ENCODE measurements at regions not wholly inside any gene's neighbourhood (a gene's known extent, or its start where the extent isn't known, plus 50 kb on each side); places are given as distances from the start of the nearest gene placed in this dataset.

- no peak for DNase-seq (ENCODE audit: extremely low spot score, unreplicated experiment)
- H3K27me3 Mint-ChIP-seq, result no peaks in the 10 kb centered on the region
- no peaks in the 10 kb centered on the region for H3K36me3 Mint-ChIP-seq
- H3K4me3 Mint-ChIP-seq, result no peak overlapping the region
- H3K27ac Mint-ChIP-seq, result no peak overlapping the region
- H3K9me3 Mint-ChIP-seq, result no peaks in the 10 kb centered on the region
- TF ChIP-seq, protein P1, sequence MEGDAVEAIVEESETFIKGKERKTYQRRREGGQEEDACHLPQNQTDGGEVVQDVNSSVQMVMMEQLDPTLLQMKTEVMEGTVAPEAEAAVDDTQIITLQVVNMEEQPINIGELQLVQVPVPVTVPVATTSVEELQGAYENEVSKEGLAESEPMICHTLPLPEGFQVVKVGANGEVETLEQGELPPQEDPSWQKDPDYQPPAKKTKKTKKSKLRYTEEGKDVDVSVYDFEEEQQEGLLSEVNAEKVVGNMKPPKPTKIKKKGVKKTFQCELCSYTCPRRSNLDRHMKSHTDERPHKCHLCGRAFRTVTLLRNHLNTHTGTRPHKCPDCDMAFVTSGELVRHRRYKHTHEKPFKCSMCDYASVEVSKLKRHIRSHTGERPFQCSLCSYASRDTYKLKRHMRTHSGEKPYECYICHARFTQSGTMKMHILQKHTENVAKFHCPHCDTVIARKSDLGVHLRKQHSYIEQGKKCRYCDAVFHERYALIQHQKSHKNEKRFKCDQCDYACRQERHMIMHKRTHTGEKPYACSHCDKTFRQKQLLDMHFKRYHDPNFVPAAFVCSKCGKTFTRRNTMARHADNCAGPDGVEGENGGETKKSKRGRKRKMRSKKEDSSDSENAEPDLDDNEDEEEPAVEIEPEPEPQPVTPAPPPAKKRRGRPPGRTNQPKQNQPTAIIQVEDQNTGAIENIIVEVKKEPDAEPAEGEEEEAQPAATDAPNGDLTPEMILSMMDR (conservative IDR thresholded peaks at IDR 0.05), result no peak
- peaks cover 38% of the 10 kb centered on the region for H3K4me1 Mint-ChIP-seq (ENCODE audit: unreplicated experiment)
These were observed 137.2 kb upstream of the HES1 start for GRCh38 chr3:193998628-193999195.

GRCh38 chr3:194000100-194000499 lies 135.8 kb upstream of the HES1 start:
- no peaks in the 10 kb centered on the region for H3K36me3 Mint-ChIP-seq
- H3K9me3 Mint-ChIP-seq, result no peaks in the 10 kb centered on the region
- no peak overlapping the region for H3K4me3 Mint-ChIP-seq
- H3K27me3 Mint-ChIP-seq, result no peaks in the 10 kb centered on the region
- no peak for DNase-seq (ENCODE audit: extremely low spot score, unreplicated experiment)
- no peak overlapping the region for H3K27ac Mint-ChIP-seq
- peaks cover 44% of the 10 kb centered on the region for H3K4me1 Mint-ChIP-seq (ENCODE audit: unreplicated experiment)
- TF ChIP-seq, protein P1 (conservative IDR thresholded peaks at IDR 0.05), result no peak

DNA sequence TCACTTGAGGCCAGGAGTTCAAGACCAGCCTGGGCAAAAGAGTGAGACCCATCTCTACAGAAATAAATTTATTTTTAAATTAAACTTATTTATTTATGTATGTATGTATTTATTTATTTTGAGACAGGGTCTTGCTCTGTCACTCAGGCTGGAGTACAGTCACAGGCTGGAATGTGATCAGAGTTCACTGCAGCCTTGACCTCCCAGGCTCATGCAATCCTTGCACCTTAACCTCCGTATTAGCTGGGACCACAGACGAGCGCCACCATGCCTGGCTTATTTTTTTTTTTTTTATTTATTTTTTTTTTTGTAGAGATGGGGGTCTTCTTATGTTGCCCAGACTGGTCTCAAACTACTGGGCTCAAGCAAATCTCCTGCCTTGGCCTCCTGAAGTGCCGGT lies 135.2 kb upstream of the HES1 start:
- TF ChIP-seq, protein P1 (conservative IDR thresholded peaks at IDR 0.05), result no peak
- H3K27ac Mint-ChIP-seq, result no peak overlapping the region
- H3K9me3 Mint-ChIP-seq, result no peaks in the 10 kb centered on the region
- no peaks in the 10 kb centered on the region for H3K27me3 Mint-ChIP-seq
- no peaks in the 10 kb centered on the region for H3K36me3 Mint-ChIP-seq
- H3K4me3 Mint-ChIP-seq, result no peak overlapping the region
- peaks cover 50% of the 10 kb centered on the region for H3K4me1 Mint-ChIP-seq (ENCODE audit: unreplicated experiment)
- DNase-seq (ENCODE audit: extremely low spot score, unreplicated experiment), result no peak

GRCh38 chr3:194001728-194002459 lies 134.1 kb upstream of the HES1 start:
- Mint-ChIP-seq H3K27ac (peak overlapping the region; percentile 69), H3K4me3 (peak overlapping the region; percentile 67), H3K27me3 (no peaks in the 10 kb centered on the region), H3K4me1 (ENCODE audit: unreplicated experiment) (peaks cover 52% of the 10 kb centered on the region), H3K9me3 (no peaks in the 10 kb centered on the region), H3K36me3 (no peaks in the 10 kb centered on the region)
- TF ChIP-seq, protein P1 (conservative IDR thresholded peaks at IDR 0.05), result no peak
- no peak for DNase-seq (ENCODE audit: extremely low spot score, unreplicated experiment)

DNA sequence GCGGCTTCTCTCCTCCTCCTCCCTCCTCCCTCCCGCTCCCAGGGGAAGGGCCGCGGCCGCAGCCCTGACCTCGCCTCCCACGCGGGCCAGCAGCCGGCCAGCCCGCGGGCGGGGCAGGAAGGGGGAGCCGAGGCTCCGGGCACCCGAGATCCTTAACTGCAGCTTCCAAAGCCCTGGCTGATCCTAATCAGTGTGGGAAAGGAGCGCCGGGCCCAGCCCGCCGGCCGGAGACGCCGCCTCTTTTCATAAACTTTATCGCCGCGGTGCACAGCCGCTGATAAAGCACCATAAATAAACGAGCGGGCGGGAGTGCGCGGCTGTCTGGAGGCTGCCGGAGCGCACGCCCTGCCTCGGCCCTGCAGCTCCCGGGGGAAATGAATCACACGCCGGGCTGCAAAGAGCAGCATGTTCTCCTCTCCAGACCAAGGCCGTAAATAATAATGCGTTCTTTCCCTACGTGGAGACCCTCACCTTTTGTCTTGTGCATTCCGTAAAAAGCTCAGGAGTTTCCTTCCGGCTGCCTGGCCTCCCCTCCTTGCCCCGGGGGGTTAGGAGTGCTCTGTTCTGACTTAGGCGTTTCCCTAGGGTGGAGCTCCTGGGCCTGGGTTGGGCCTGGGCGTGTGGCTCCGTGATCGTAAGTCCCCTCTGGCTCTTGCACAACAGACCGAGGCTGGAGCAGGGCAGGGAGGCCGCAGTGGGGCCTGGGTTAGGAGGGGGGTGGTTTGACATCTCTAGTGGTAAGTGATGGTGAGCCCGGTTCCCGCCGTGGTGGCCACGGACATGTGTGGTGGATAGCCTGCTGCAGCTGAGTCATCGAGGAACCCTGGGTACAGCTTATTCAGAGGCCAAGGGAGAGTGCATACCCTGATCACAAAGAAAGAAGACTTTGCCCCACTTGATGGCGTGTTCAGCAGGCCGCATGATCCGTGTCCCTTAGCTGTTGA lies 132.6 kb upstream of the HES1 start:
- Mint-ChIP-seq H3K27ac (peak overlapping the region; percentile 94), H3K9me3 (no peaks in the 10 kb centered on the region), H3K4me1 (ENCODE audit: unreplicated experiment) (peaks cover 43% of the 10 kb centered on the region), H3K4me3 (peak overlapping the region; percentile 83), H3K36me3 (no peaks in the 10 kb centered on the region), H3K27me3 (no peaks in the 10 kb centered on the region)
- peak; percentile 81 for DNase-seq (ENCODE audit: extremely low spot score, unreplicated experiment)
- TF ChIP-seq, protein P1 (conservative IDR thresholded peaks at IDR 0.05), result no peak
